ENCODE measurements at regions not wholly inside any gene's neighbourhood (a gene's known extent, or its start where the extent isn't known, plus 50 kb on each side); places are given as distances from the start of the nearest gene placed in this dataset.

DNA sequence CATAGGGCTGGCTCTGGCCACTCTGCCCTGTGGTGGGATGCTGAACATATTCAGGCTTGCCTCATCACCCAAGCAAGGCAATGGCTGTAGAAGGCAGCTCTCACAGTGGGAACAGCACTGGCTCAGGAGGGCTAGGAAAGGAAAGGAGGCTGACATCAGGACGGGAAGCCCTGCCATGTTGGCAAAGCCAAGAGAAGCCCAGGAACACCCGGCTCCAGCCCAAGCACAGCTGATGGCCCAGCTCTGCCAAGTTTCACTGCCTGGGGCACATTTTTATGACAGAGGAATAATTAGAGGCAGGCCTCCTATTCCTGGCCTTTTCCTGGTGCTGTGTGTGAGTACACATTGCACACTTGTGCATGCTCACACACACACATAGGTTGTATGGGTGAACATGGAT, 163.6 kb upstream of the SMIM23 start:
- ChIA-PET CTCF (no interaction called here), POLR2A (no interaction called here)

DNA sequence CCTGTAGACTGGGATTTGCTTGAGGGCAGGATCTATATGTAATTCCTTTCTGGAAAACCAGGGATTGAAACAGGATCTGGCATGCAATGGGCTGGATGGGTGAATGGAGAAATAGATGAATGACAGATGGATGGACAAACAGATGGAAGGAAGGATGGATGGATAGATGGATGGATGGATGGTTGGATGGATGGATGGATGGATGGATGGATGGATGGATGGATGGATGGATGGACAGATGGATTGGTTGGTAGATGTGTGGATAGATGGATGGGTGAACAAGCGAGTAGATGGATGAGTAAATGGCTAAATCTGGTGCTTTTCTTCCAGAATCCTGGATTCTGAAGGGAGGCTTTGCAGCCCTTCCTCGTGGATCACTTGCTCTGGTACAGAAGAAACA, 162.5 kb upstream of the SMIM23 start:
- ChIA-PET CTCF (no interaction called here), POLR2A (no interaction called here)

DNA sequence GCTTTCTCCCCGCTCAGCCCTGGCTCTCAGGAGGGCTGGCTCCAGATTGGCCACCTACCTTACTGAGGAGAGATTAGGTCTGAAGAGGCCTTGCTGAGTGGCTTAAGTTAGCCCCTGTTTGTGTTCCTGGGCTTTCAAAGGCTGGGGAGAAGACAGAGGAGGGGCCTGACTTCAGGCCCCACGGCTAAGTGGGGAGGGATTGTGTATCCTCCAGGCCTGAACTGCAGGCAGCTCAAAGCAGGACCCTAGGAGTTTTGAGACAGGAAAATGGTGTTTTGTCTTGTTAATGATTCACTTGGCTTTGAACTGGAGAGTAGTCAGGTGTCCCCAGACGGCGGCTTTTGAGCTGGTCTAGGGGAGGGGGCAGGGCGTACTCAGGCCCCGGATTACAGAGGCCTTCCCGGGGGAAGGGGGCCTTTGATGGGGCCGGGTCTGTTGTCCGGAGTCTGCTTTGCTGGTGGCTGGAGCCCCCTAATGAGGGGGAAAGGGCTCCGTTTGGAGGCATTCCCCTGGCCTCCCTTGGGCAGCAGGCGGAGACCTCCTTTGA, 162.0 kb upstream of the SMIM23 start:
- CTCF ChIA-PET = no interaction called here
- POLR2A ChIA-PET = no interaction called here

DNA sequence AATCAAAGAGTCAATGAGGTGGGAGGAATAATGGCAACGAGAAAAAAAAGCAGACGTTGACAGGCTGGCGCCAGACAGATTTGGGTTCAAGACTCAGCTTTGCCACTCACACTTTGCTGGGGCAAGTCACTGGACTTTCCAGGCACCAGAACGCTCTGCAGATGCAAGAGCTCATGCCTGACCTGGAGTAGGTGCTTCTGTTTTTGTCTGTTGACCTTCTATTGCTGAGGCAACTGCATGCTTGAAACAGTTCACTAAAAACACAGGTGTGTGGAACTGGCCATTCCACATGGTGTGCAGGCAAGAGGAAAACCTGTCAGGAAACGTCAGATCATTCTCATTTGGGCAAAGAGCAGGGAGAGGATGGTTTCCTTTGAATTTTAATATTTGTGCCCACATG, 161.2 kb upstream of the SMIM23 start:
- CTCF ChIA-PET = no interaction called here
- POLR2A ChIA-PET = no interaction called here

DNA sequence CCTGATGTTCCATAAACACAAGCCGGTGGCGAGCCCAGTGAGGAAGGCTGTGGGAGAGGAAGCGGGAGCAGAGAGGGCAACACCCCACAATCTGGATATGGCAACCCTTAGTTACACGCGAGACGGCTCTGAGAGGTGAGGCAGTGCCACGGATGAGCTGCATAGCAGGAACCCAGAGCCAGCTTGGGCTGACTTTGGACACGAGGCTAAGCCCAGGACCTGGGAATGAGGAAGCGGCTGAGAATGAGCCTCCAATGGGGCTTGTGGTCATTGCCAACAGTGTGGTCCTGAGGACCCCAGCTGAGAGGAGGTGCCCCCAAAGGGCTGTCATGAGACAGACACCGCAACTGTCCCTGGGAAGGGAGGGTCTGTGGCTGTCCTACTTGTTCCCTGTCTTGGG, 160.0 kb upstream of the SMIM23 start:
- CTCF ChIA-PET = no interaction called here

DNA sequence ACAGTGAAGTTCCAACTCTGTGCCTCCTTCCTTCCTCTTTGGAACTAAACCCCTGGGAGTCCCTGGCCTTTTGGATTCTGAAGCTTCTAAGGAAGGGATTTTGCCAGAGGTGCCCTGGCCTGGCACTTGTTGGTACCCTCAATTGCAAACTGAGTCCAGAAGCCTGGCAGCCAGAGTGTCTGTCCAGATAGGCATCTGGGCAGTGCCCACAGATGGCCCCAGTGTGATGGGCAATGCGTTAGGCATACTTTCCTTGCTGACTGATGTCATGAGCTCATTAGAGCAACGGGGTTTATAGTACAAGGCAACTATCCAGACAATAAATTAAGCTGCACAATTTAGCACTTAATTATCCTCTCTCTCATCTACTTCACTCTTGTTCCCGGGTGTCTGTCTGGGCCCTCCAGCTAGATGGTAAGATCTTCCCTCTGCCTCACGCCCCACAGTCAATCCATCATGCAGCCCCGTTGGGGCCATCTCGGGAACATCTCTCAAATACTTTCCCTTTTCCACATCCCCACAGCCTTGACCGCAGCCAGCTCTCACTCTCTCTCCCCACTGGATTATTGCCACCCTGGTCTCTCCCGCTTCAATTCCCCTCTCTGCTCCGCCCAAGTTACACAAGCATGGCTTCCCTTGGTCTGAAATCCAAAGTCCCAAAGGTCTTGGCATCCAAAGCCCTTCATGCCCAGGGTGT, 157.5 kb upstream of the SMIM23 start:
- ChIA-PET POLR2A (no interaction called here), CTCF (no interaction called here)

More for the DNA sequence above, 160.0 kb upstream of the SMIM23 start:
- POLR2A ChIA-PET = no interaction called here

DNA sequence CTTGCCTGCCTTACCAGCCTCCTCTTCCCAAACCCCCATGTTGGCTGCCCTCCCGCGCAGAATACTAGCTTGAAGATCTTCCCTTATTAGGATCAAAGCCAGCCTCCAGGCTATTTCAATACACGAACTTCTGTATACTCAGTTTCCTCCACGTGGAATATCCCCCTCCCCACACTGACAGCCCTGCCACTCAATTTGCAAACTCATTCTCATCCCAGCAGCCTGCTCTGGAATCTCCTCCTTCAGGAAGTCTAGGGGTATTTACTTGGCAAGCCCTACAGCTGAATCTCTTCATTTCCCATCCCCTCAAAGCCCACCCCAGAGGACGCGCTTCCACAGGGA, 157.0 kb upstream of the SMIM23 start:
- POLR2A ChIA-PET = no interaction called here
- CTCF ChIA-PET = no interaction called here

DNA sequence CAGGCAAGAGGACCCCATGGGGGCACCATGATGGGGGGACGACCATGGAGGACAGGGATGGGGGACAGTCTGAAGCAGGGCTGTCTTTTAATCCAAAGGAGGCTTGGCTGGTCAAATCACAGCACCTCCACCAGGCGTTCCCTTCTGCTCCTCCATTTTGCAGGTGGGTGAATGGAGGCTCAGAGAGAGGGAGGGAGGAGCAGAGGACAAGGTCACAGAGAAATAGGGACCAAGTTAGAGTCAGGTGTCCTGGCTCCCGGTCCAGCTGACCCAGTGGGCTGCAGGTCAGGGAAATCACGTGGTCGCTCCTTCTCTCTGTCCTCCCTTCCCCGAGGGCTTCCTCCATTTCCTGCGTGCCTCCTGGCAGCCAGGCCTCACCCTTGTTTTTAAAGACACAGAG, 156.4 kb upstream of the SMIM23 start:
- POLR2A ChIA-PET = no interaction called here
- CTCF ChIA-PET = interaction anchor here (0.6 kb wide), 1 partner anchor 236 kb away, joined by 3 read pairs; no protein-coding TSS in a partner anchor

DNA sequence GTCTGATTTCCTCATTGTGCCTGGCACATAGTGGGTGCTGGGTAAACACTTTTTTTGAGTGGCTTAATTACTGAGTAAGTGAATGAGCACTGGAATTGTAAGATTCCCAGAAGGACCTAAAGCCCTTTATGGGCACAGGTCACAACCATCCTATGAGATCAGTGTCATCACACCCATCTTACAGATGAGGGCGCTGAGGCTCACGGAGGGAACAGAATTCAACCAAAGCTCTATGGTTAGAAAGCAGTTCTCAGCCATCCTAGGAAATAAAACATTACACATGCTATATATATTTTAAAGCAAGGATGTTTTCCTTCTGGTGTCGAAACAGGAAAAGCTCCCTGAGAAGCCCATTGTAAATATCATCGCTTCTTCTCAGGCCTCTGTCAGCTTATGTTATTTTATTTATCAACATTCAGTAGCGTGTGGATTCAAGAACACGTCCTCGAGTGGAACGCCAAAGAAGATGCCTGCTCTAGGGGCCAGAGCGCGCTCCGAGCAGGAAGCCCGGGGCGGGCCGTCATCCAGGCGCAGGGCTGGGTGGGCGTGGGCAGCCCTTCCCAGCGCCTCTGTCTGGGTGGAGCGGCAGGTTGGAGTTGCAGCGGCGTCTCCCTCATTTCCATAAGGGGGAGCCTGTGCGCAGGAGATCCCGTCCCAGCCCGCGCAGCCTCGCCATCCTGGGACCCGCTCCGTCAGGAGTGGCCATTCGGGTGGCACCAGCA, 155.8 kb upstream of the SMIM23 start:
- CTCF ChIA-PET = interaction anchor here (0.6 kb wide), 1 partner anchor 235 kb away, joined by 3 read pairs; no protein-coding TSS in a partner anchor

DNA sequence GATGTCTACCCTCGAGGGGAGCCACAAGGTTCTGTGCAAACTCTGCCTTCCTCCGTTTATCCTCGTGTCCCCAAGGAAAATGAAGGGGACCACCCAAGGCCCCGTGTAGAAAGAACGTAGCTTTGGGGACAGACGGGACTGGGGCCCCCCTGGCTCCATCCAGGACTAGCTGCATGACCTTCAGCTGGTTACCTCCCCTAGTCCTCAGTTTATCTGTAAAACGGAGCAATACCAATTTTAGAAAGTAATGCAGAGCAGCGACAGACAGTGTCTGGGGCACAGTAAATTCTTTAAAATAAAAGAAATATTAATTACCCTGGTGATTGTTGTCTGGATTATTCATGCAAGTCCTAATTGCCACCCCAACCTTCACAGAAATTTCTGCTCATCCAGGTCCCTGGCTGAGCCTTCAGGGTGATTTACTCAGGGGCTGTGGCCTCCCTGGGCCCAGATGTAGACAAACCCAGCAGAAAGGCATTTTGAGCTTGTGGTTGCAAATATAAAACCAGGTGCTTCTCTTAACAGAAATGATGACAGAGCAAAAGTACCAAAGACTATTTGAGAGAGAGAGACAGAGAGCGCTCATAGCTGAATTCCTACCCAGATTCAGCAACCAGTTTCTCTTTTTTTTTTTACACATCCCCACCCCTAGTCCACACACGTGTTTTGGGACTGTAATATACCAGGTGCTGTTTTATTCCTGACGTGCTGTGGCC, 155.1 kb upstream of the SMIM23 start:
- CTCF ChIA-PET = no interaction called here
- POLR2A ChIA-PET = interaction anchor here (0.7 kb wide), 1 partner anchor 18 kb away, joined by 3 read pairs; no protein-coding TSS in a partner anchor

More for the DNA sequence above, 155.8 kb upstream of the SMIM23 start:
- POLR2A ChIA-PET = interaction anchor here (0.7 kb wide), 1 partner anchor 18 kb away, joined by 3 read pairs; no protein-coding TSS in a partner anchor

DNA sequence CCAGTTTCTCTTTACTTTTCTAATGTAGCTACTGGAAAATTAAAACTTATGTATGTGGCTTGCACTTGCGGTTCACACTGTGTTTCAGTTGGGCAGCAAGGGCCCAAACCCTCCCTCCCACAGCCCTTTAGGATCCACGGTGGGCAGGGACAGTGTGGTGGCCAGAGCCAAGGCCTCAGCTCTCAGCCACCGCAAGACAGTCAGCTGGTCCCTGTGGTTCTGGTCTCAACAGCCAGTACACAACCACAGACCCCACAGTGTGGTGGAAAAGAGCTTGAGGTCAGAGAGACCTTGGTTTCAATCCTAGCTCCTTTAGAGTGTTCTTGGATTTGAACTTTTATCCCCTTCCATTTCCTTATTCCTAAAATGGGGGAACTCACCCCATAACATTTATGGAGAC, 153.0 kb upstream of the SMIM23 start:
- POLR2A ChIA-PET = no interaction called here
- CTCF ChIA-PET = interaction anchor here (0.6 kb wide), 1 partner anchor 209 kb away, joined by 3 read pairs; no protein-coding TSS in a partner anchor

DNA sequence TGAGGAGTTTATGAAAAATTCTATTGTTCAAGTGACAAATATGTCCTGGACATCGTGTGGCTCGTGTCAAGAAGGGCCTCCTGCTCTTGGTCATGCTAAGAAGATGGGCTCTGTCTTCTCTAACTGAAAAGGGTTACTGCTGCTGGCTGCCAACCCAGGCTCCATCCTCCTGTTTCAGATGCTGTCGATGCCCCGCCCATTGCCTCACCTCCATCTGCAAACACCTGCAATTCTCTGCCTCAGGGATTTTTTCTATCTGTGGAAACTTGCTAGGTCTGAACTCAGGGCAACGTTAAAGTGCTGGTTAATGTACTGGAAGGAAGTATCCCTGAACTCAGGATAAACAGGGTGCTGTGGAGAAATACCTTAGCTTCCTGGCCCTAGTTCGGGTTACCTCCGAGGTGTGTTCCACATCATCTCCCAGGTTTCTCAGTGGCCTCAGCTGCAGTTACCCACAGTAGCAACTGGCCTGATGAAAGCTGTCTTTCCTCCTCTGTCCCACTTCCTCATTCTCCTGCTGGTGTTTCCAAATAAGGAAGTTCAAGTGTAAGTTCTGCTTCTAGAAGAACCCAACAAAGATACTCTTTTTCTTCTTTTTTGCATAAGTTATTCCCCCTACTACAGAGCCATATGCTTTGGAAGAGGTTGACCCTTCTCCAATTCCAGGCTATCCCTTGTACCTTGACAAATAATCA, 151.7 kb upstream of the SMIM23 start:
- POLR2A ChIA-PET = no interaction called here

DNA sequence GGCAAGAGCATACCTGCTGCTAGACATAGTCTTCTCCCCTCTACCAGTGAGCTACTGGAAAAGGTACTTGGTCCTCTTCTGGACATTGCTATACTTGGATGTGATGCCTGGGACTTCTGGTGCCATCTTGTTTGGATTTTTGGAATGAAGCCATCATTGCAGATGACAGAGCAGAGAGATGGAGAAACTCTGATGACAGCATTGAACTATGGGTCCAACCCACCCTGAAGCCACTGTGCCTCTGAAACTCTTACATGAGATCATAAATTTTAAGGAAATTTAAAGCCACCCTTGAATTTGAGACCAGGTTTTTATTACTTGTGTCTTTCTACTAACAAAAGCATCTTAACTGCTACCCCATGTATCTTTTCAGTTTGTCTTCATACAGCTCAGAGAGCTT, 151.1 kb upstream of the SMIM23 start:
- ChIA-PET CTCF (no interaction called here), POLR2A (no interaction called here)

More for the DNA sequence above, 151.7 kb upstream of the SMIM23 start:
- CTCF ChIA-PET = no interaction called here

DNA sequence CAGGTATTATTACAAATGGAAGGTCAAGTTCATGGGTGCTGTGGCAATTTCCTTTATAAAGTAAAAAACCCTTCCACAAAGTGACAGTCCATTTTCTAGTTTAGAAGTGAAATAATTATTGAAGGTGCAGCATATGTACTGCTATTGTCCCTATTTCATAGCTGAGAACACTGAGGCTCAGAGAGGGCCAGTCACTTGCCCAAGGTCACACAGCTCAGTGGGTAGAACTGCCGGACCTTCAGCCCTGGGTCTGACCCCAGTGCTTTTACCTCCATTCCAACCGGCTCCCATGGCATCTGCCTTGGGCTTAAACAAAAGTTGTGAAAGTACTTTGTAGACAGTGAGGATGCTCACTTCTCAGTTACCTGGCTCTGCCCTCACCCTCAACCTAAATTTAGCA, 150.6 kb upstream of the SMIM23 start:
- ChIA-PET POLR2A (no interaction called here), CTCF (no interaction called here)

DNA sequence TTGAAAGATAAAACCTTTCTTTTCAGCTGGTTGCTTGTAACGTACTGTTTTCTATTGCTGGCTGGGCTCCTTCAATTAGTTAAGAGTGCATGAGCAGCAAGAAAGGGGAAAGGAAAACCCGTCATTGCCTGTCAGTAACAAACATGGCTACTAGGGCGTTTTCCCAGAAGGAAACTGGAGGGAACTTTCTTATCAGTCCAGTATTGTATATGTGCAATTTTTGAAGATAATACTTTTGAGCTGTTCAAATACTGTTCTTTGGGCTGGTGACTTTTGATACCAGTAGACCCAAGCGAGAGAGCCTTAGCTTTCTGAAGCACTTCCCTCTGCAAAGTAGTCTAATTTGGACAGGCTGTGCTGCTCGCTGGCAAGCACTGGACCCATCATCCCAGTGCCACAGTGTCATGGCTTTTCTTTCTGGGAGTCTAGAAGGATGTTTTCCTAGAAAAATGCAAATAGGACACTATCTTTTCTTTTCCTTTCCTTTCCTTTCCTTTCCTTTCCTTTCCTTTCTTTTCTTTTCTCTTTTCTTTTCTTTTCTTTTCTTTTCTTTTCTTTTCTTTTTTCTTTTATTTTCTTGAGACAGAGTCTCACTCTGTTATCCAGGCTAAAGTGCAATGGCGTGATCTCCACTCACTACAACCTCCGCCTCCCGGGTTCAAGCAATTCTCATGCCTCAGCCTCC, 149.9 kb upstream of the SMIM23 start:
- ChIA-PET CTCF (no interaction called here), POLR2A (no interaction called here)

DNA sequence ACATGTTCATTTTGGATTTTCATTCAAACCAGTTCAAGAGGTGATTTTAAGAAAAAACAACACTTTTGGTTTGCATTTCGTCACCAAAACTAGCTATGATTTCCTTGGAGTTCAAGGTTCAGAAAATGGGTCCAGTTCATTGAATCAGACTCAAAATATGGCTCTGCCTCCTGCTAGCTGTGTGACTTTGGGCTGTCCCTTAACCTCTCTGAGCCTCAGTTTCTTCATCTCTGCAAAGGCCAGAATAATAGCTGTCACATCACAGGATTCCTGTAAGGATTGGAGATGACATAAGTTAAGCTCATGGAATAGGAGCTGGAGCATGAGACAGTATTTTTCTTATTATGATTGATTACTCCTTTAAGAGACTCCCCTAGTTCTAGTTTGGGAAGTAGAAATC, 147.8 kb upstream of the SMIM23 start:
- ChIA-PET POLR2A (no interaction called here), CTCF (no interaction called here)

DNA sequence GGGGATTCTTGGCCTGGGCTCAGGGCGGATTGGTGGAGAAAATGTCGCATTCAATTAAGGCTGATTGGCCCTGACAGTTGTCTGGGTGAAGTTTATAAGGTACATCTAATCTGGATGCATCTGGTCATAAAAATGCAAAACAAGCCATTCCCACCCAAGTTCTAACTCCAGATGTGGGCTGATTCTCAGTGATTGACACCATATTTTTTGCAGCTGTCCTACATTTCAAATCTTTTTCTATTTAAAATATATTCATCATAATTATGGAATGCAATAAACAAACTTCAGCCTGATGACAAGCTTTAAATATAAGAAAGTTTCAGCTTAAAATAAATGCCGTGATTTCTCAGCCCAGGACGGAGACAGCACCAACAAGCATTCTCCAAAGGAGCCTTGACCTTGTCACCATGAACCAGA, 146.4 kb upstream of the SMIM23 start:
- POLR2A ChIA-PET = no interaction called here

DNA sequence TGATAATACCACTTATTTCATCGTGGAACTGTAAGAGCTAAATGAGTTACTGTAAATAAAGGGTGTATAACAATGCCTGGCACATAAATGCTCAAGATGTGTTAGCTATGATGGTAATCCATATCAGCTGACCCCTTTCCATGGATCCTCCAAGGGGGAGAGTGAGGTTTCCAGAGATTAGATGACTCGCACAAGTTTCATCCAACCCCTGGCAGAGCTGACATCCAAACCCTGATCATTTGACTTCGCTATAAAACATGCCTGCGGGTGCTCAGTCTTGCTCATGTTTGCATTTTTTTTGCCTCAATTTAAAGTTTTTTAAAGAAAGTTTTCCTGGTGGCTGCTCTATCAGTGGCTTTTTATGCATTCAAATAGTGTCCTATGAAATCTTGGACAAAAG, 145.7 kb upstream of the SMIM23 start:
- ChIA-PET POLR2A (no interaction called here), CTCF (no interaction called here)

More for the DNA sequence above, 146.4 kb upstream of the SMIM23 start:
- CTCF ChIA-PET = no interaction called here

DNA sequence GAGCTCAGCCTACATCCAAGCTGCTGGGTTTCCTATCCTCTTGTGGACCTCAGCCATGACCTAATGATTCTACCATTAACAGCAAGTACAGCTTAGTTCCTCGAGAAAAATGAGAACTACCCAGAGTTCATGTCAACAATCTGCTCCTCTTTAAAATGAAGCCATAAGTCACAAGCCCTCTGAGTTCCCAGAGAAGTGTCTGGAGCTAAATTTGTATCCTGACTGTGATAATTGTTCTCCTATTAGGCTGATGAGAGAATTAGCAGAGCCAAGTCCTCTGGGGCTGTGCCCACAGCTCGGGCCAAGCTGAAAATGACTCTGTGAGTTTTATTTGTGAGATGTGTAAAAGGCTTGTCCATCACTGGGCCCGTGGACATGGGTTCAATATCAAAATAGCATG, 145.1 kb upstream of the SMIM23 start:
- POLR2A ChIA-PET = no interaction called here
- CTCF ChIA-PET = no interaction called here

DNA sequence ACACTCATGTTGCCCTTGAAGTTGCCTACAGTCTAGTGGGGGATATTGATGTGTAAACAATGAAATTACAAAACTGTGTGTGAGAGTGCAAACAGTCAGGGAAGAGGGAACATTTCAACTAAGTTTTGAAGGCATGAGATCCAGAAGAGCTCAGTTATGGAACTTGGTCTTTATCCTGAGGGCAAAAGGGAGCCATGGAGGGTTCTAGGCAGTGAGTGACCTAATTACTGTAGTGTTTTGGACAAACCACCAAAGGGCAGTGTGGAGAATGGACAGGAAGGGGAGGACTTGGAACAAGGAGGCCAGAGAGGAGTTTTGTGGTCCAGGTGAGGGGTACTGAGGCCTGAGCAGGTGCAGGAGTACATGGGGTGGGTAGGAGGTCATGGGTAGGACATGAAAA, 143.7 kb upstream of the SMIM23 start:
- ChIA-PET CTCF (no interaction called here), POLR2A (no interaction called here)
